ENCODE measurements at regions not wholly inside any gene's neighbourhood (a gene's known extent, or its start where the extent isn't known, plus 50 kb on each side); places are given as distances from the start of the nearest gene placed in this dataset.

GRCh38 chr6:137731960-137732616 is 135.0 kb upstream of the TNFAIP3 start:
- WGBS, 2 donors: 30 to 47% methylated on average over 4 of the region's 4 CpGs
- Histone ChIP-seq H3K27me3 (no peaks in the 10 kb centered on the region), H3K27ac (peak overlapping the region in 2 of 4 donors; percentile 7 to 42), H3K4me3 (no peak overlapping the region), H3K36me3 (no peaks in the 10 kb centered on the region), H3K4me1 (peaks cover 8 to 24% (median 16%) of the 10 kb centered on the region in 4 donors), H3K9me3 (no peaks in the 10 kb centered on the region)
- peak; percentile 34 to 68 for ATAC-seq (ENCODE audit: low FRiP score in 2 of 2)
- no peak for TF ChIP-seq POLR2AphosphoS5 (IDR thresholded peaks at IDR 0.05)
- TF ChIP-seq POLR2A (IDR thresholded peaks at IDR 0.05): peak in 1 of 4 donors; percentile 8
- no peak for TF ChIP-seq EP300 (IDR thresholded peaks at IDR 0.05)
- DNase-seq: no peak

GRCh38 chr6:137733372-137733771 is 133.7 kb upstream of the TNFAIP3 start:
- ATAC-seq (ENCODE audit: low FRiP score in 2 of 2) (no peak), DNase-seq (no peak)
- no peak overlapping the region for H3K27ac ChIP-seq
- H3K9me3 ChIP-seq: no peaks in the 10 kb centered on the region
- no peak for TF ChIP-seq EP300 (IDR thresholded peaks at IDR 0.05)
- no peak for TF ChIP-seq POLR2AphosphoS5 (IDR thresholded peaks at IDR 0.05)
- no peak for TF ChIP-seq CTCF (IDR thresholded peaks at IDR 0.05)
- TF ChIP-seq POLR2A (IDR thresholded peaks at IDR 0.05): no peak
- H3K4me1 ChIP-seq: peaks cover 8 to 23% (median 15%) of the 10 kb centered on the region in 4 donors
- H3K27me3 ChIP-seq: no peaks in the 10 kb centered on the region
- H3K4me3 ChIP-seq: no peak overlapping the region
- WGBS, 2 donors: 84 to 88% methylated on average over 2 of the region's 2 CpGs
- no peaks in the 10 kb centered on the region for H3K36me3 ChIP-seq

- Histone ChIP-seq H3K9me3 (no peaks in the 10 kb centered on the region), H3K36me3 (no peaks in the 10 kb centered on the region), H3K4me3 (no peak overlapping the region), H3K4me1 (peaks cover 0 to 15% (median 7%) of the 10 kb centered on the region in 4 donors), H3K27ac (peak overlapping the region in 1 of 4 donors; percentile 42), H3K27me3 (no peaks in the 10 kb centered on the region)
- no peak for DNase-seq
- 82 to 87% methylated on average over 6 of the region's 6 CpGs for WGBS, 2 donors
- TF ChIP-seq CTCF (IDR thresholded peaks at IDR 0.05) (no peak), EP300 (IDR thresholded peaks at IDR 0.05) (no peak), POLR2A (IDR thresholded peaks at IDR 0.05) (no peak), POLR2AphosphoS5 (IDR thresholded peaks at IDR 0.05) (no peak)
- no peak for ATAC-seq (ENCODE audit: low FRiP score in 2 of 2)
Measured at GRCh38 chr6:137734005-137734874, 132.8 kb upstream of the TNFAIP3 start.

GRCh38 chr6:137734875-137735182 is 132.2 kb upstream of the TNFAIP3 start:
- TF ChIP-seq CTCF (IDR thresholded peaks at IDR 0.05): no peak
- peak in 2 of 4 donors; percentile 35 to 66 for TF ChIP-seq EP300 (IDR thresholded peaks at IDR 0.05)
- TF ChIP-seq POLR2AphosphoS5 (IDR thresholded peaks at IDR 0.05): peak in 1 of 2 donors; percentile 90
- no peaks in the 10 kb centered on the region for H3K9me3 ChIP-seq
- peak in 1 of 2 donors; percentile 31 for DNase-seq
- peaks cover 0 to 11% (median 6%) of the 10 kb centered on the region in 4 donors for H3K4me1 ChIP-seq
- 58 to 61% methylated on average over 4 of the region's 4 CpGs for WGBS, 2 donors
- no peaks in the 10 kb centered on the region for H3K36me3 ChIP-seq
- peak overlapping the region in 1 of 4 donors; percentile 42 for H3K27ac ChIP-seq
- no peak overlapping the region for H3K4me3 ChIP-seq
- H3K27me3 ChIP-seq: no peaks in the 10 kb centered on the region
- ATAC-seq (ENCODE audit: low FRiP score in 2 of 2): peak in 1 of 2 donors; percentile 80

GRCh38 chr6:137736048-137736818 is 130.8 kb upstream of the TNFAIP3 start:
- Histone ChIP-seq H3K4me1 (peaks cover 0 to 10% (median 6%) of the 10 kb centered on the region in 4 donors), H3K27ac (no peak overlapping the region), H3K36me3 (no peaks in the 10 kb centered on the region), H3K27me3 (no peaks in the 10 kb centered on the region), H3K4me3 (no peak overlapping the region), H3K9me3 (no peaks in the 10 kb centered on the region)
- 89 to 95% methylated on average over 6 of the region's 6 CpGs for WGBS, 2 donors
- no peak for DNase-seq
- TF ChIP-seq EP300 (IDR thresholded peaks at IDR 0.05) (no peak), POLR2AphosphoS5 (IDR thresholded peaks at IDR 0.05) (no peak), POLR2A (IDR thresholded peaks at IDR 0.05) (no peak), CTCF (IDR thresholded peaks at IDR 0.05) (no peak)
- ATAC-seq (ENCODE audit: low FRiP score in 2 of 2): no peak

Measured in upper lobe of left lung (tissue), 6 donors.